AG09319 (cell line): ENCODE measurements at regions not wholly inside any gene's neighbourhood (a gene's known extent, or its start where the extent isn't known, plus 50 kb on each side); places are given as distances from the start of the nearest gene placed in this dataset.

Experiments
- DNase-seq: peaks from one replicate; pipeline ENCODE4 v3.0.0-alpha.2; 2010; ENCODE audit warnings: low read depth; ENCODE audit errors: extremely low read depth
- CTCF ChIP-seq: IDR thresholded peaks from 2 replicates; pipeline ENCODE4 v1.5.1; 2011; ENCODE audit warnings: low read depth, mild to moderate bottlenecking, inconsistent platforms, low read length, moderate library complexity

- no peak for DNase-seq
- no peak for TF ChIP-seq CTCF
Measured at GRCh38 chr7:1378610-1379601, 80.4 kb downstream of the MICALL2 start.

GRCh38 chr7:1380231-1380815 is 78.9 kb downstream of the MICALL2 start:
- no peak for TF ChIP-seq CTCF
- DNase-seq: no peak

- no peak for TF ChIP-seq CTCF
- no peak for DNase-seq
Measured at GRCh38 chr7:1380821-1381580, 78.3 kb downstream of the MICALL2 start.

GRCh38 chr7:1382553-1383397 is 76.5 kb downstream of the MICALL2 start:
- DNase-seq: no peak
- TF ChIP-seq CTCF: no peak

GRCh38 chr7:1383398-1384112 is 75.7 kb downstream of the MICALL2 start:
- DNase-seq: no peak
- TF ChIP-seq CTCF: no peak

- no peak for DNase-seq
- no peak for TF ChIP-seq CTCF
Measured at GRCh38 chr7:1384113-1384415, 75.2 kb downstream of the MICALL2 start.
